ENCODE measurements at regions not wholly inside any gene's neighbourhood (a gene's known extent, or its start where the extent isn't known, plus 50 kb on each side); places are given as distances from the start of the nearest gene placed in this dataset.

- TF ChIP-seq, protein P1, sequence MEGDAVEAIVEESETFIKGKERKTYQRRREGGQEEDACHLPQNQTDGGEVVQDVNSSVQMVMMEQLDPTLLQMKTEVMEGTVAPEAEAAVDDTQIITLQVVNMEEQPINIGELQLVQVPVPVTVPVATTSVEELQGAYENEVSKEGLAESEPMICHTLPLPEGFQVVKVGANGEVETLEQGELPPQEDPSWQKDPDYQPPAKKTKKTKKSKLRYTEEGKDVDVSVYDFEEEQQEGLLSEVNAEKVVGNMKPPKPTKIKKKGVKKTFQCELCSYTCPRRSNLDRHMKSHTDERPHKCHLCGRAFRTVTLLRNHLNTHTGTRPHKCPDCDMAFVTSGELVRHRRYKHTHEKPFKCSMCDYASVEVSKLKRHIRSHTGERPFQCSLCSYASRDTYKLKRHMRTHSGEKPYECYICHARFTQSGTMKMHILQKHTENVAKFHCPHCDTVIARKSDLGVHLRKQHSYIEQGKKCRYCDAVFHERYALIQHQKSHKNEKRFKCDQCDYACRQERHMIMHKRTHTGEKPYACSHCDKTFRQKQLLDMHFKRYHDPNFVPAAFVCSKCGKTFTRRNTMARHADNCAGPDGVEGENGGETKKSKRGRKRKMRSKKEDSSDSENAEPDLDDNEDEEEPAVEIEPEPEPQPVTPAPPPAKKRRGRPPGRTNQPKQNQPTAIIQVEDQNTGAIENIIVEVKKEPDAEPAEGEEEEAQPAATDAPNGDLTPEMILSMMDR (conservative IDR thresholded peaks at IDR 0.05; ENCODE audit: low read length): no peak
- no peak for TF ChIP-seq EZH2phosphoT487 (IDR thresholded peaks at IDR 0.05; ENCODE audit: borderline replicate concordance)
Observed at GRCh38 chr18:8526332-8526731, 82.9 kb upstream of the RAB12 start.
